HepG2 (cell line): ENCODE measurements at regions not wholly inside any gene's neighbourhood (a gene's known extent, or its start where the extent isn't known, plus 50 kb on each side); places are given as distances from the start of the nearest gene placed in this dataset.

Source experiments
- ATAC-seq: fragments of 200-7000 bp; cut with Tn5 transposase; 3 replicates; pipeline ENCODE4 v1.9.1; 2020; ENCODE audit warnings: mild to moderate bottlenecking, moderate library complexity
- BruUV-seq: library from RNA; stranded (reverse); fragments of 400-500 nt; replicated peaks from 2 replicates; lab custom pipeline; 2021; lab: Mats Ljungman, UMichigan
- CTCF ChIA-PET: fragments of 300-600 bp; formaldehyde crosslinking; extraction: SDS; loops from one replicate; lab custom pipeline; 2021; ENCODE audit warnings: low total read pairs, inconsistent platforms, low intra/inter-chr PET ratio; lab: Yijun Ruan, JAX
- POLR2A ChIA-PET: fragments of 350-600 bp; sonication (Branson Sonifier 250); formaldehyde crosslinking; loops from one replicate; lab custom pipeline; 2020; ENCODE audit warnings: antibody characterized with exemption, inconsistent platforms; lab: Yijun Ruan, JAX
- DNase-seq: peaks from one replicate; pipeline ENCODE4 v3.0.0-alpha.2; 2015; ENCODE audit warnings: low spot score
- FAIRE-seq: peaks from 3 replicates; lab custom pipeline; 2011; peaks lifted over from hg19 to GRCh38; lab: Jason Lieb, UNC
- H2AFZ ChIP-seq: one replicate; pipeline ENCODE4 v1.6.1; 2011; ENCODE audit warnings: low read length, inconsistent platforms
- H3K27ac ChIP-seq: fragments of 300-600 bp; 3 replicates; pipeline ENCODE4 v1.8.0; 2011; ENCODE audit warnings: mixed run types, mild to moderate bottlenecking, mixed read lengths, low read length, inconsistent platforms; ENCODE audit not compliant: insufficient read depth; ENCODE audit errors: extremely low read length
- H3K27me3 ChIP-seq, 2 experiments: fragments of 200-600 bp in 1 of 2; 2 replicates in 1 of 2; 3 replicates in 1 of 2; pipeline versions ENCODE4 v1.6.0 to v1.8.0; 2011; ENCODE audit warnings: low read length in 2 of 2, mild to moderate bottlenecking in 2 of 2, moderate library complexity in 2 of 2, inconsistent platforms in 1 of 2; ENCODE audit not compliant: insufficient read depth in 2 of 2, control insufficient read depth in 1 of 2
- H3K36me3 ChIP-seq, 2 experiments: fragments of 200-600 bp in 1 of 2; replicated peaks in 1 of 2; 2 replicates in 1 of 2; 3 replicates in 1 of 2; pipeline versions ENCODE4 v1.5.1 to v1.8.0; 2011; ENCODE audit warnings: low read length in 2 of 2, inconsistent platforms in 1 of 2; ENCODE audit not compliant: insufficient read depth in 2 of 2, control insufficient read depth in 1 of 2
- H3K4me1 ChIP-seq: 2 replicates; pipeline ENCODE4 v1.5.1; 2012; ENCODE audit warnings: low read length, inconsistent platforms; ENCODE audit not compliant: insufficient read depth
- H3K4me2 ChIP-seq: 2 replicates; pipeline ENCODE4 v1.6.0; 2011; ENCODE audit warnings: low read depth, low read length, inconsistent platforms
- H3K4me3 ChIP-seq, 3 experiments: fragments of 200-600 bp in 1 of 3; sonication (generic), shearing (Covaris generic) in 1 of 3; replicated peaks in 1 of 3; 2 replicates each; pipeline ENCODE4 v1.5.1; 2011 to 2016; ENCODE audit warnings: low read length in 3 of 3, inconsistent platforms in 2 of 3, low read depth in 2 of 3, mild to moderate bottlenecking in 2 of 3, control low read depth in 1 of 3, mixed read lengths in 1 of 3; ENCODE audit not compliant: insufficient read depth in 1 of 3
- H3K79me2 ChIP-seq: one replicate; pipeline ENCODE4 v1.6.1; 2011; ENCODE audit warnings: low read length, inconsistent platforms; ENCODE audit not compliant: insufficient read depth
- H3K9ac ChIP-seq: 2 replicates; pipeline ENCODE4 v1.6.0; 2011; ENCODE audit warnings: mild to moderate bottlenecking, low read depth, low read length, inconsistent platforms; ENCODE audit not compliant: insufficient read depth
- H3K9me3 ChIP-seq: 2 replicates; pipeline ENCODE4 v1.5.1; 2012; ENCODE audit warnings: mild to moderate bottlenecking, low read length
- H4K20me1 ChIP-seq: 2 replicates; pipeline ENCODE4 v1.6.0; 2011; ENCODE audit warnings: inconsistent platforms, mild to moderate bottlenecking, low read length, moderate library complexity; ENCODE audit not compliant: insufficient read depth
- CAMTA2 ChIP-seq: sonication (generic); formaldehyde crosslinking; IDR thresholded peaks from 2 replicates; pipeline ENCODE4 v1.4.0; 2020; ENCODE audit warnings: mild to moderate bottlenecking, missing genetic modification reagents, borderline replicate concordance
- GPN1 ChIP-seq: sonication (generic); formaldehyde crosslinking; IDR thresholded peaks from 2 replicates; pipeline ENCODE4 v1.5.1; 2020; ENCODE audit warnings: missing genetic modification reagents, borderline replicate concordance
- NFIB ChIP-seq: sonication (generic); formaldehyde crosslinking; IDR thresholded peaks from 2 replicates; pipeline ENCODE4 v1.9.0; 2021; ENCODE audit warnings: missing genetic modification reagents, mild to moderate bottlenecking, borderline replicate concordance
- PHF20 ChIP-seq: sonication (generic); formaldehyde crosslinking; IDR thresholded peaks from 2 replicates; pipeline ENCODE4 v1.5.0; 2020; ENCODE audit warnings: mild to moderate bottlenecking, missing genetic modification reagents
- REST ChIP-seq, 2 experiments: IDR thresholded peaks; 2 replicates each; pipeline ENCODE4 v1.6.1; 2011 to 2012; ENCODE audit warnings: low read length in 2 of 2, borderline replicate concordance in 1 of 2, low read depth in 1 of 2, mild to moderate bottlenecking in 1 of 2, moderate library complexity in 1 of 2
- SMAD9 ChIP-seq: sonication (generic); formaldehyde crosslinking; IDR thresholded peaks from 2 replicates; pipeline ENCODE4 v1.5.1; 2020; ENCODE audit warnings: mild to moderate bottlenecking, missing genetic modification reagents
- TRAFD1 ChIP-seq: sonication (generic); formaldehyde crosslinking; IDR thresholded peaks from 2 replicates; pipeline ENCODE4 v1.5.1; 2020; ENCODE audit warnings: missing genetic modification reagents, mild to moderate bottlenecking, borderline replicate concordance
- ZBED4 ChIP-seq: sonication (generic); formaldehyde crosslinking; IDR thresholded peaks from 2 replicates; pipeline ENCODE4 v1.4.0; 2020; ENCODE audit warnings: missing genetic modification reagents, borderline replicate concordance
- in situ Hi-C: cut with HindIII; loops from 2 replicates; pipeline ENCODE4 v1.10.0; 2017; ENCODE audit warnings: low pct_unique_long_range_greater_than_20kb; ENCODE audit not compliant: extremely low pct_ligation_motif_present
- intact Hi-C: fragments of 100-400 bp; cut with micrococcal nuclease; formaldehyde crosslinking; loops from one replicate; pipeline ENCODE4 v1.10.0; 2022; ENCODE audit not compliant: unreplicated experiment
- TF ChIP-seq, protein P1 (sequence below): sonication (generic); formaldehyde crosslinking; IDR thresholded peaks from 2 replicates; pipeline ENCODE4 v1.4.0; 2020; ENCODE audit warnings: missing genetic modification reagents, mild to moderate bottlenecking, borderline replicate concordance

- TF ChIP-seq PHF20 (CRISPR knock-in tag) (no peak), NFIB (CRISPR knock-in tag) (no peak)
- TF ChIP-seq, protein P1, sequence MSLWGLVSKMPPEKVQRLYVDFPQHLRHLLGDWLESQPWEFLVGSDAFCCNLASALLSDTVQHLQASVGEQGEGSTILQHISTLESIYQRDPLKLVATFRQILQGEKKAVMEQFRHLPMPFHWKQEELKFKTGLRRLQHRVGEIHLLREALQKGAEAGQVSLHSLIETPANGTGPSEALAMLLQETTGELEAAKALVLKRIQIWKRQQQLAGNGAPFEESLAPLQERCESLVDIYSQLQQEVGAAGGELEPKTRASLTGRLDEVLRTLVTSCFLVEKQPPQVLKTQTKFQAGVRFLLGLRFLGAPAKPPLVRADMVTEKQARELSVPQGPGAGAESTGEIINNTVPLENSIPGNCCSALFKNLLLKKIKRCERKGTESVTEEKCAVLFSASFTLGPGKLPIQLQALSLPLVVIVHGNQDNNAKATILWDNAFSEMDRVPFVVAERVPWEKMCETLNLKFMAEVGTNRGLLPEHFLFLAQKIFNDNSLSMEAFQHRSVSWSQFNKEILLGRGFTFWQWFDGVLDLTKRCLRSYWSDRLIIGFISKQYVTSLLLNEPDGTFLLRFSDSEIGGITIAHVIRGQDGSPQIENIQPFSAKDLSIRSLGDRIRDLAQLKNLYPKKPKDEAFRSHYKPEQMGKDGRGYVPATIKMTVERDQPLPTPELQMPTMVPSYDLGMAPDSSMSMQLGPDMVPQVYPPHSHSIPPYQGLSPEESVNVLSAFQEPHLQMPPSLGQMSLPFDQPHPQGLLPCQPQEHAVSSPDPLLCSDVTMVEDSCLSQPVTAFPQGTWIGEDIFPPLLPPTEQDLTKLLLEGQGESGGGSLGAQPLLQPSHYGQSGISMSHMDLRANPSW: no peak
- TF ChIP-seq, all 625 proteins: peak for 0
These were observed 73.9 kb upstream of the NCKAP5 start (continued) for GRCh38 chr2:133641942-133642725.

GRCh38 chr2:133642791-133643191, 74.5 kb upstream of the NCKAP5 start:
- no peak for FAIRE-seq
- Histone ChIP-seq H3K4me3 (no peak overlapping the region), H3K9me3 (no peaks in the 10 kb centered on the region), H3K36me3 (no peaks in the 10 kb centered on the region), H3K27ac (no peak overlapping the region), H3K9ac (no peak overlapping the region), H3K4me1 (no peaks in the 10 kb centered on the region), H4K20me1 (no peaks in the 10 kb centered on the region), H3K79me2 (no peaks in the 10 kb centered on the region), H2AFZ (no peak overlapping the region), H3K4me2 (no peak overlapping the region), H3K27me3 (no peaks in the 10 kb centered on the region)
- POLR2A ChIA-PET: no interaction called here
- intact Hi-C loops: no loop called here
- in situ Hi-C loops: no loop called here
- ATAC-seq: no peak
- BruUV-seq: no TSS peak
- no peak for DNase-seq
- CTCF ChIA-PET: no interaction called here
- TF ChIP-seq REST (IDR thresholded peaks at IDR 0.05; ENCODE audit: borderline replicate concordance in 1 of 2, low read depth in 1 of 2, low read length in 2 of 2) (no peak), TRAFD1 (CRISPR knock-in tag) (no peak), SMAD9 (no peak), GPN1 (CRISPR knock-in tag) (no peak), ZBED4 (CRISPR knock-in tag) (no peak), CAMTA2 (CRISPR knock-in tag) (no peak)
